ENCODE measurements at regions not wholly inside any gene's neighbourhood (a gene's known extent, or its start where the extent isn't known, plus 50 kb on each side); places are given as distances from the start of the nearest gene placed in this dataset.

GRCh38 chr4:25533256-25533655 is 122.4 kb upstream of the SLC34A2 start:
- no peak for DNase-seq
- no peaks in the 10 kb centered on the region for H3K36me3 Mint-ChIP-seq (ENCODE audit: low read depth)
- no peak overlapping the region for H3K27ac Mint-ChIP-seq
- no peak overlapping the region for H3K4me3 Mint-ChIP-seq
- H3K4me1 Mint-ChIP-seq (ENCODE audit: low read depth) = no peaks in the 10 kb centered on the region
- CTCF ChIA-PET = no interaction called here
- intact Hi-C loops (cut with micrococcal nuclease) = no loop called here
- H3K9me3 Mint-ChIP-seq = no peaks in the 10 kb centered on the region
- peaks cover 9% of the 10 kb centered on the region for H3K27me3 Mint-ChIP-seq (ENCODE audit: low read depth)

GRCh38 chr4:25535278-25535677 is 120.4 kb upstream of the SLC34A2 start:
- DNase-seq = no peak
- Mint-ChIP-seq H3K4me1 (ENCODE audit: low read depth) (no peaks in the 10 kb centered on the region), H3K4me3 (no peak overlapping the region), H3K9me3 (no peaks in the 10 kb centered on the region), H3K27ac (no peak overlapping the region), H3K27me3 (ENCODE audit: low read depth) (peaks cover 9% of the 10 kb centered on the region), H3K36me3 (ENCODE audit: low read depth) (no peaks in the 10 kb centered on the region)
- CTCF ChIA-PET = no interaction called here
- intact Hi-C loops (cut with micrococcal nuclease) = no loop called here

GRCh38 chr4:25535701-25536473 is 119.8 kb upstream of the SLC34A2 start:
- CTCF ChIA-PET = no interaction called here
- intact Hi-C loops (cut with micrococcal nuclease) = no loop called here

DNA sequence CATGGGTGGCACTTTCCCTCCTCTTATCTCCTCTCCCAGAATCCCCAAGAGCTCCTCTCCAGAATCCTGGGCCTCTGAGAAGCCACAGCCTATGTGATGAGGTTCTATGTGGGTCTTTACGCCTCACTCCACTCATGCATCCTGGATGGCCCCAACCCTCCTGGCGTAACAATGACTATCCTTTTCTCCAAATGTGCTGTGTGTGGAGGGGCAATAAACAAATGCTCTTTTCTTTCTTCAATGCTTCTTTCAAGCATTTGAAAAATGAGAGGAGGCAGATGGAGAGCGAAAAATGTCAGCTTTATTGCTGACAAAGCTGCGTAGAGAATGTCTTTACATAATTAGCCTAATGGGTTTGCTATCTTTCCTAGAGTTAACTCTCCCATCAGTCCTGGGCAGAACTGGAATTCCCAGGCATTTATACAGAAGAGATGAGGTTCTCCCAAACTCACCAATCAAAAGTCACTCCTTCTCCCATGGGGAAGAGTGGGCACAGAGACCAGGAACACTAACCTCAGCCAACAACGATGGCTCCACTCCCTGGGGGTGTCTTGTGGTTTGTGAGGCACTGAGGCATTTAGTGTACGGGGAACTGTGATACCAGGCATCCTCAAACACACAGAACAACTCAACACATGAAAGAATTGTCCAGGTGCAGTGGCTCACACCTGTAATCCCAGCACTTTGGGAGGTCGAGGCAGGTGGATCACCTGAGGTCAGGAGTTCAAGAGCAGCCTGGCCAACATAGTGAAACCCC is 118.9 kb upstream of the SLC34A2 start:
- Mint-ChIP-seq H3K4me3 (no peak overlapping the region), H3K4me1 (ENCODE audit: low read depth) (no peaks in the 10 kb centered on the region), H3K27ac (no peak overlapping the region), H3K36me3 (ENCODE audit: low read depth) (no peaks in the 10 kb centered on the region), H3K27me3 (ENCODE audit: low read depth) (peaks cover 8% of the 10 kb centered on the region), H3K9me3 (no peaks in the 10 kb centered on the region)
- CTCF ChIA-PET = no interaction called here
- no peak for DNase-seq
- intact Hi-C loops (cut with micrococcal nuclease) = no loop called here

More at GRCh38 chr4:25535701-25536473, 119.8 kb upstream of the SLC34A2 start:
- H3K27ac Mint-ChIP-seq = no peak overlapping the region
- H3K27me3 Mint-ChIP-seq (ENCODE audit: low read depth) = peaks cover 9% of the 10 kb centered on the region
- H3K36me3 Mint-ChIP-seq (ENCODE audit: low read depth) = no peaks in the 10 kb centered on the region
- no peaks in the 10 kb centered on the region for H3K4me1 Mint-ChIP-seq (ENCODE audit: low read depth)
- H3K9me3 Mint-ChIP-seq = no peaks in the 10 kb centered on the region
- H3K4me3 Mint-ChIP-seq = no peak overlapping the region
- DNase-seq = no peak

- Mint-ChIP-seq H3K36me3 (ENCODE audit: low read depth) (no peaks in the 10 kb centered on the region), H3K4me1 (ENCODE audit: low read depth) (no peaks in the 10 kb centered on the region), H3K27ac (no peak overlapping the region), H3K27me3 (ENCODE audit: low read depth) (peaks cover 7% of the 10 kb centered on the region), H3K9me3 (no peaks in the 10 kb centered on the region), H3K4me3 (no peak overlapping the region)
- intact Hi-C loops (cut with micrococcal nuclease) = no loop called here
- DNase-seq = no peak
- CTCF ChIA-PET = no interaction called here
These were observed 117.2 kb upstream of the SLC34A2 start for GRCh38 chr4:25538430-25538829.

DNA sequence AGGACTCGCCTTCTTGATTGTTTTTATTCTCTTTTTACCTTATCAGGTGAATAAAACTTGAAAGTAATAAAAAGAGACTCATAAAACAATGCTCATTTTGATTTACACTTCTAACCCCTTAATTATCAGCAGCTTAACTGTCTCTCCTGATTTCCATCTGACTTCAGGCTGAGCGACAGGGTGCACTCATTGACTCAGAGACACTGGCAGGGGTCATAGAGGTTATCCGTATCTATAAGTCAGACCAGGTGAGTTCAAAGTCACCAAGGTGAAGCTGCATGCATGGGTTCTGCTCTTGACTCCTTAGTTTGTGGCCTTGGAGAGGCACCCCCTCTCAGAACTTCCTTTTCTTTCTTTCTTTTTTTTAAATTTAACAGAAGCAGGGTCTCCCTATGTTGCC is 116.4 kb upstream of the SLC34A2 start:
- Mint-ChIP-seq H3K9me3 (no peaks in the 10 kb centered on the region), H3K4me3 (no peak overlapping the region), H3K4me1 (ENCODE audit: low read depth) (no peaks in the 10 kb centered on the region), H3K36me3 (ENCODE audit: low read depth) (no peaks in the 10 kb centered on the region), H3K27me3 (ENCODE audit: low read depth) (peaks cover 7% of the 10 kb centered on the region), H3K27ac (no peak overlapping the region)
- CTCF ChIA-PET = no interaction called here
- intact Hi-C loops (cut with micrococcal nuclease) = no loop called here
- no peak for DNase-seq

- no peak overlapping the region for H3K4me3 Mint-ChIP-seq
- H3K4me1 Mint-ChIP-seq (ENCODE audit: low read depth) = no peaks in the 10 kb centered on the region
- CTCF ChIA-PET = no interaction called here
- H3K9me3 Mint-ChIP-seq = no peaks in the 10 kb centered on the region
- H3K36me3 Mint-ChIP-seq (ENCODE audit: low read depth) = no peaks in the 10 kb centered on the region
- no peak overlapping the region for H3K27ac Mint-ChIP-seq
- peaks cover 10% of the 10 kb centered on the region for H3K27me3 Mint-ChIP-seq (ENCODE audit: low read depth)
- intact Hi-C loops (cut with micrococcal nuclease) = no loop called here
- no peak for DNase-seq
These were observed 114.9 kb upstream of the SLC34A2 start for GRCh38 chr4:25540734-25541133.

GRCh38 chr4:25547343-25547742 is 108.3 kb upstream of the SLC34A2 start:
- peaks cover 5% of the 10 kb centered on the region for H3K27me3 Mint-ChIP-seq (ENCODE audit: low read depth)
- no peaks in the 10 kb centered on the region for H3K9me3 Mint-ChIP-seq
- intact Hi-C loops (cut with micrococcal nuclease) = no loop called here

DNA sequence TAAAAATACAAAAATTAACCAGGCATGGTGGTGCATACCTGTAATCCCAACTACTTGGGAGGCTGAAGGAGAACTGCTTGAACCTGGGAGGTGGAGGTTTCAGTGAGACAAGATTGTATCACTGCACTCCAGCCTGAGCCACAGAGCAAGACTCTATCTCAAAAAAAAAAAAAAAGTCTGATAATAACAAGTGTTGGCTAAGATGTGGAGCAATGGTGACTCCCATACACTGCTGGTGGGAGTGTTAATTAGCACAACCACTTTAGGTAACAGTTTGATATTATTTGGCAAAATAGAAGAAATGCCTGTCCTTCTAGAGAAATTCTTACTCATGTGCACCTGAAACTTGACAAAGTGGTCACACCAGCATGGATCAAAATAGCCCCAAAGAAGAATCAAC is 106.2 kb upstream of the SLC34A2 start:
- H3K9me3 Mint-ChIP-seq = no peaks in the 10 kb centered on the region
- no peak overlapping the region for H3K4me3 Mint-ChIP-seq
- H3K27me3 Mint-ChIP-seq (ENCODE audit: low read depth) = peaks cover 5% of the 10 kb centered on the region
- DNase-seq = no peak
- intact Hi-C loops (cut with micrococcal nuclease) = no loop called here
- no peaks in the 10 kb centered on the region for H3K4me1 Mint-ChIP-seq (ENCODE audit: low read depth)
- no peak overlapping the region for H3K27ac Mint-ChIP-seq
- CTCF ChIA-PET = no interaction called here
- no peaks in the 10 kb centered on the region for H3K36me3 Mint-ChIP-seq (ENCODE audit: low read depth)

More at GRCh38 chr4:25547343-25547742, 108.3 kb upstream of the SLC34A2 start:
- CTCF ChIA-PET = interaction anchor here (0.7 kb wide), 1 partner anchor 157 kb away, joined by 4 read pairs; no protein-coding TSS in a partner anchor
- H3K27ac Mint-ChIP-seq = no peak overlapping the region
- DNase-seq = no peak
- H3K4me1 Mint-ChIP-seq (ENCODE audit: low read depth) = no peaks in the 10 kb centered on the region
- no peaks in the 10 kb centered on the region for H3K36me3 Mint-ChIP-seq (ENCODE audit: low read depth)
- no peak overlapping the region for H3K4me3 Mint-ChIP-seq

DNA sequence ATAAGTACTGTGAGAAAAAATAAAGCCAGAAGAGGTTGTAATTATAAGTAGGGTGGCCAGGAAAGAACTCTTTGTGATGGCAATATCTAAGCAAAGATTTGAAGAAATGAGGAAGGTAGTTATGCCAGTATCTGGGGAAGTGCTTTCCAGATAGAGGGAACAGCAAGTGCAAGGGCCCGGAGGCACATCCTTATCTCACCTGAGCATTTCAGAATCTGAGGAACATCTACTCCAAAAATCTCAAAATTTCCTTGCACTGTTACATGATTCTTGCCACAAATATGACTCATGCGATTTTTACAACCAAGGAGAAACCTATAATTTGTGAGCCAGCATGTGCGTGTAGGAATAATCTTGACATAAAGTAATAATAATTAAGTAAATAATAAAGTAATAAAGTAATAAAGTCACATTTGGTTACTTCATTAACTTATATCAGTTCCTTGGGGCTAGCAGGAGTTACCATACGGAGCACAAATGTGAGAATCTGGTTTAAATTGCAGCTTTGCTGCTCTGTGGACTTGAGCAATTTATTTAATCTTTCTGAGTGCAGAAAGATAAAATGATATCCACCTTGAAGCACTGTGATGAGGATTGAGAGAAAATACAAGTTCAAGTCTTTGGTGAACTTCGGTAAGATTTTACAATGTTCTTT is 105.1 kb upstream of the SLC34A2 start:
- H3K4me1 Mint-ChIP-seq (ENCODE audit: low read depth) = no peaks in the 10 kb centered on the region
- H3K27ac Mint-ChIP-seq = no peak overlapping the region
- H3K4me3 Mint-ChIP-seq = no peak overlapping the region
- CTCF ChIA-PET = no interaction called here
- no peaks in the 10 kb centered on the region for H3K36me3 Mint-ChIP-seq (ENCODE audit: low read depth)
- no peaks in the 10 kb centered on the region for H3K9me3 Mint-ChIP-seq
- DNase-seq = no peak
- intact Hi-C loops (cut with micrococcal nuclease) = no loop called here
- peaks cover 2% of the 10 kb centered on the region for H3K27me3 Mint-ChIP-seq (ENCODE audit: low read depth)

DNA sequence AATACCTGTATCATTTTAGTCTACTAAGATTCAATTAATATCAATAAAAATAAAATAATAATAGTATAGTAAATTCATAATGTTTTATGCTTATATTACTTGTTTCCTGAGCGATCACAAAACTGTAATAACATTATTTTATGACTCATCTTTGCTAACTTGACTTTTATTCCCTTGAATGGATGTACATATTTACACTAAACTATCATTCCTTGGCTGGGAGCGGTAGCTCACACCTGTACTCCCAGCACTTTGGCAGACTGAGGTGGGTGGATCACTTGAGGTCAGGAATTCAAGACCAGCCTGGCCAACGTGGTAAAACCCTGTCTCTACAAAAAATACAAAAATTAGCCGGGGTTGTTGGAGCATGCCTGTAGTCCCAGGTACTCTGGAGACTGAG is 104.0 kb upstream of the SLC34A2 start:
- H3K4me1 Mint-ChIP-seq (ENCODE audit: low read depth) = no peaks in the 10 kb centered on the region
- H3K27ac Mint-ChIP-seq = no peak overlapping the region

DNA sequence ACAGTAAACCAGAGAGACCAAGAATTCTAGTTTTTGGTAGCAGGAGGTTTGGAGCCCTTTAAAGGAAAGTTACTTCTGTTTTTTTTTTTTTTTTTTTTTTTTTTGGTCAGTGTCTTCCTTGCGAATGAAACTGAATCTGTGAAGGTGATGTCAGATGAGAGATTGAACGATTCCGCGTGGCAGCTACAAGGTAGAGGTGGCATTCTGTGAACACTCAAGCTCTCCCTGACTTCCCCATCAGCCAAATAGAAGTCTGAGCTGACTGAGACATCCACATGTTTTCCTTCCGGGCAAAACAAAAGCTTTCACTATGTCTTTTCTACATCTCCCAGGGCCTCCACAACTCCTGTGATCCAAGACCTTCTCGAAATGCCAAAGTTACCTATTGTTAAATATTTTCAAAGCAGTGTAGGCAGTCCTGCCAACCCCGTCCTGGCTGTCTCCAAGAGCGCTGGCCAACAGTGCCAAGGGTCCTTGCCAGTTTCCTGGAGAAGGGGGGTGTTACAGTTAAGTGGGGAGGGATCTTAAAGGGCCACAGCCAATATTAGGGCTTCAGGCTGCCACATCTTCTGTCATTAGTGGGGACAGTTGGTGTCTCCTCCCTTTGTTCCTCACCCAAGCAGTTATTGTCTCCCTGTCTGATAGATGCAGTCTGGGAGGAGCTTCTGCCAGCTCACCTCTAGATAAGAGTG is 102.9 kb upstream of the SLC34A2 start:
- Mint-ChIP-seq H3K27me3 (ENCODE audit: low read depth) (no peaks in the 10 kb centered on the region), H3K36me3 (ENCODE audit: low read depth) (no peaks in the 10 kb centered on the region), H3K9me3 (no peaks in the 10 kb centered on the region), H3K4me1 (ENCODE audit: low read depth) (no peaks in the 10 kb centered on the region), H3K4me3 (no peak overlapping the region), H3K27ac (no peak overlapping the region)
- no peak for DNase-seq
- intact Hi-C loops (cut with micrococcal nuclease) = no loop called here
- CTCF ChIA-PET = no interaction called here

More for the DNA sequence above, 104.0 kb upstream of the SLC34A2 start:
- peaks cover 2% of the 10 kb centered on the region for H3K27me3 Mint-ChIP-seq (ENCODE audit: low read depth)
- no peak for DNase-seq
- no peak overlapping the region for H3K4me3 Mint-ChIP-seq
- intact Hi-C loops (cut with micrococcal nuclease) = no loop called here
- H3K9me3 Mint-ChIP-seq = no peaks in the 10 kb centered on the region
- H3K36me3 Mint-ChIP-seq (ENCODE audit: low read depth) = no peaks in the 10 kb centered on the region
- CTCF ChIA-PET = no interaction called here
